Muscle layer of duodenum (tissue), 2 donors: ENCODE measurements at regions not wholly inside any gene's neighbourhood (a gene's known extent, or its start where the extent isn't known, plus 50 kb on each side); places are given as distances from the start of the nearest gene placed in this dataset.

ENCODE experiments used
- H3K27ac ChIP-seq: one replicate; pipeline ENCODE4 v1.7.0; 2013; ENCODE audit warnings: mild to moderate bottlenecking, low read length
- H3K27me3 ChIP-seq: one replicate; pipeline ENCODE4 v1.7.0; 2013; ENCODE audit warnings: low read depth, mild to moderate bottlenecking, control low read depth, low read length
- H3K36me3 ChIP-seq, 2 donors: one replicate each; pipeline ENCODE4 v1.7.0; 2013; ENCODE audit warnings: low read length in 2 of 2, control low read depth in 1 of 2, mild to moderate bottlenecking in 1 of 2; ENCODE audit not compliant: insufficient read depth in 2 of 2, control insufficient read depth in 1 of 2
- H3K4me1 ChIP-seq, 2 donors: one replicate each; pipeline ENCODE4 v1.7.0; 2013; ENCODE audit warnings: low read length in 2 of 2, mild to moderate bottlenecking in 2 of 2, control low read depth in 1 of 2, moderate library complexity in 1 of 2; ENCODE audit not compliant: insufficient read depth in 2 of 2, control insufficient read depth in 1 of 2
- H3K4me3 ChIP-seq, 2 donors: one replicate each; pipeline ENCODE4 v1.7.0; 2013; ENCODE audit warnings: low read length in 2 of 2, low read depth in 1 of 2, mild to moderate bottlenecking in 1 of 2
- H3K9me3 ChIP-seq, 2 donors: one replicate each; pipeline ENCODE4 v1.7.0; 2013; ENCODE audit warnings: low read length in 2 of 2, control low read depth in 1 of 2, mild to moderate bottlenecking in 1 of 2; ENCODE audit not compliant: control insufficient read depth in 1 of 2
- donor health status: healthy.

- no peak overlapping the region for H3K27ac ChIP-seq
- H3K9me3 ChIP-seq = no peaks in the 10 kb centered on the region
- no peaks in the 10 kb centered on the region for H3K27me3 ChIP-seq
- no peak overlapping the region for H3K4me3 ChIP-seq
- H3K36me3 ChIP-seq = no peaks in the 10 kb centered on the region
- no peaks in the 10 kb centered on the region for H3K4me1 ChIP-seq
These were observed 91.7 kb upstream of the IGSF10 start for GRCh38 chr3:151552589-151552988.

- H3K27me3 ChIP-seq = no peaks in the 10 kb centered on the region
- no peak overlapping the region for H3K27ac ChIP-seq
- H3K36me3 ChIP-seq = no peaks in the 10 kb centered on the region
- no peak overlapping the region for H3K4me3 ChIP-seq
- H3K4me1 ChIP-seq = no peaks in the 10 kb centered on the region
- no peaks in the 10 kb centered on the region for H3K9me3 ChIP-seq
These were observed 89.8 kb upstream of the IGSF10 start for GRCh38 chr3:151550642-151551041.

- no peak overlapping the region for H3K27ac ChIP-seq
- H3K36me3 ChIP-seq = no peaks in the 10 kb centered on the region
- H3K9me3 ChIP-seq = no peaks in the 10 kb centered on the region
- no peak overlapping the region for H3K4me3 ChIP-seq
- H3K4me1 ChIP-seq = no peaks in the 10 kb centered on the region
- H3K27me3 ChIP-seq = no peaks in the 10 kb centered on the region
These were observed 89.3 kb upstream of the IGSF10 start for GRCh38 chr3:151550025-151550618.

GRCh38 chr3:151548195-151548594 is 87.3 kb upstream of the IGSF10 start:
- Histone ChIP-seq H3K4me1 (no peaks in the 10 kb centered on the region), H3K27ac (no peak overlapping the region), H3K4me3 (no peak overlapping the region), H3K27me3 (no peaks in the 10 kb centered on the region), H3K36me3 (no peaks in the 10 kb centered on the region), H3K9me3 (no peaks in the 10 kb centered on the region)

GRCh38 chr3:151544164-151544548 is 83.3 kb upstream of the IGSF10 start:
- H3K27me3 ChIP-seq = no peaks in the 10 kb centered on the region
- no peaks in the 10 kb centered on the region for H3K4me1 ChIP-seq
- no peak overlapping the region for H3K27ac ChIP-seq
- no peaks in the 10 kb centered on the region for H3K9me3 ChIP-seq
- H3K36me3 ChIP-seq = no peaks in the 10 kb centered on the region
- no peak overlapping the region for H3K4me3 ChIP-seq

GRCh38 chr3:151541178-151541577 is 80.3 kb upstream of the IGSF10 start:
- H3K27me3 ChIP-seq = no peaks in the 10 kb centered on the region
- H3K27ac ChIP-seq = no peak overlapping the region
- H3K9me3 ChIP-seq = no peaks in the 10 kb centered on the region
- no peak overlapping the region for H3K4me3 ChIP-seq
- peaks cover 0 to 5% of the 10 kb centered on the region in 2 donors for H3K36me3 ChIP-seq
- H3K4me1 ChIP-seq = no peaks in the 10 kb centered on the region

GRCh38 chr3:151539599-151539998 is 78.7 kb upstream of the IGSF10 start:
- Histone ChIP-seq H3K4me1 (no peaks in the 10 kb centered on the region), H3K4me3 (no peak overlapping the region), H3K27me3 (no peaks in the 10 kb centered on the region), H3K27ac (no peak overlapping the region), H3K9me3 (no peaks in the 10 kb centered on the region), H3K36me3 (peaks cover 0 to 5% of the 10 kb centered on the region in 2 donors)

GRCh38 chr3:151538456-151539393 is 77.9 kb upstream of the IGSF10 start:
- no peaks in the 10 kb centered on the region for H3K4me1 ChIP-seq
- H3K27ac ChIP-seq = peak overlapping the region; percentile 42
- H3K4me3 ChIP-seq = peak overlapping the region in 1 of 2 donors; percentile 18
- no peaks in the 10 kb centered on the region for H3K27me3 ChIP-seq
- H3K9me3 ChIP-seq = no peaks in the 10 kb centered on the region
- H3K36me3 ChIP-seq = peaks cover 0 to 5% of the 10 kb centered on the region in 2 donors

- Histone ChIP-seq H3K36me3 (peaks cover 0 to 5% of the 10 kb centered on the region in 2 donors), H3K4me3 (no peak overlapping the region), H3K4me1 (no peaks in the 10 kb centered on the region), H3K9me3 (no peaks in the 10 kb centered on the region), H3K27me3 (no peaks in the 10 kb centered on the region), H3K27ac (no peak overlapping the region)
These were observed 76.9 kb upstream of the IGSF10 start for GRCh38 chr3:151537726-151538125.

GRCh38 chr3:151526757-151527156 is 65.9 kb upstream of the IGSF10 start:
- no peaks in the 10 kb centered on the region for H3K27me3 ChIP-seq
- H3K4me1 ChIP-seq = no peaks in the 10 kb centered on the region
- H3K4me3 ChIP-seq = no peak overlapping the region
- H3K36me3 ChIP-seq = no peaks in the 10 kb centered on the region
- no peak overlapping the region for H3K27ac ChIP-seq
- no peaks in the 10 kb centered on the region for H3K9me3 ChIP-seq

- Histone ChIP-seq H3K27ac (no peak overlapping the region), H3K4me3 (no peak overlapping the region), H3K27me3 (no peaks in the 10 kb centered on the region), H3K4me1 (no peaks in the 10 kb centered on the region), H3K9me3 (peaks cover 0 to 6% of the 10 kb centered on the region in 2 donors), H3K36me3 (no peaks in the 10 kb centered on the region)
These were observed 59.2 kb upstream of the IGSF10 start for GRCh38 chr3:151520105-151520504.
